Thyroid gland (tissue), 4 donors: ENCODE measurements at regions not wholly inside any gene's neighbourhood (a gene's known extent, or its start where the extent isn't known, plus 50 kb on each side); places are given as distances from the start of the nearest gene placed in this dataset.

Experiments
- POLR2A ChIP-seq, 2 donors: fragments of 450-650 bp; IDR thresholded peaks; one replicate each; pipeline ENCODE4 v1.6.1; 2017; ENCODE audit warnings: antibody characterized with exemption in 2 of 2, mild to moderate bottlenecking in 2 of 2, moderate library complexity in 1 of 2
- TF ChIP-seq, protein P1 (sequence below), 6 experiments: fragments of 200-600 bp in 3 of 6; fragments of 450-650 bp in 3 of 6; sonication (generic) in 3 of 6; IDR thresholded peaks; one replicate each; pipeline ENCODE4 v1.5.1; 2016 to 2019; ENCODE audit warnings: antibody characterized with exemption in 6 of 6, mild to moderate bottlenecking in 2 of 6, inconsistent platforms in 1 of 6, moderate library complexity in 1 of 6

DNA sequence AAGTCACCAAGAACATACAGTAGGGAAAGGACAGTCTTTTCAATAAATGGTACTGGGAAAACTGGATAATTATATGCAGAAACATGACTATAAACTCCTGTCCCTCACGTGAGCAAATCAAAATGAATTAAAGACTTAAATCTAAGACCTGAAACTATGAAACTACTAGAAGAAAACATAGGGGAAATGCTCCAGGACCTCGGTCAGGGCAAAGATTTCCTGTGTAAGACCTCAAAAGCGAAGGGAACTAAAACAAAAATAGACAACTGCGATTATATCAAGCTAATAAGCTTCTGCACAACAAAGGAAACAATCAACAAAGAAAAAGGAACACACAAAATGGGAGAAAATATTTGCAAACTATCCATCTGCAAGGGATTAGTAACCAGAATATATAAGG is 62.7 kb downstream of the CRYGS start:
- TF ChIP-seq, protein P1, sequence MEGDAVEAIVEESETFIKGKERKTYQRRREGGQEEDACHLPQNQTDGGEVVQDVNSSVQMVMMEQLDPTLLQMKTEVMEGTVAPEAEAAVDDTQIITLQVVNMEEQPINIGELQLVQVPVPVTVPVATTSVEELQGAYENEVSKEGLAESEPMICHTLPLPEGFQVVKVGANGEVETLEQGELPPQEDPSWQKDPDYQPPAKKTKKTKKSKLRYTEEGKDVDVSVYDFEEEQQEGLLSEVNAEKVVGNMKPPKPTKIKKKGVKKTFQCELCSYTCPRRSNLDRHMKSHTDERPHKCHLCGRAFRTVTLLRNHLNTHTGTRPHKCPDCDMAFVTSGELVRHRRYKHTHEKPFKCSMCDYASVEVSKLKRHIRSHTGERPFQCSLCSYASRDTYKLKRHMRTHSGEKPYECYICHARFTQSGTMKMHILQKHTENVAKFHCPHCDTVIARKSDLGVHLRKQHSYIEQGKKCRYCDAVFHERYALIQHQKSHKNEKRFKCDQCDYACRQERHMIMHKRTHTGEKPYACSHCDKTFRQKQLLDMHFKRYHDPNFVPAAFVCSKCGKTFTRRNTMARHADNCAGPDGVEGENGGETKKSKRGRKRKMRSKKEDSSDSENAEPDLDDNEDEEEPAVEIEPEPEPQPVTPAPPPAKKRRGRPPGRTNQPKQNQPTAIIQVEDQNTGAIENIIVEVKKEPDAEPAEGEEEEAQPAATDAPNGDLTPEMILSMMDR (IDR thresholded peaks at IDR 0.05): no peak
- TF ChIP-seq POLR2A (IDR thresholded peaks at IDR 0.05): no peak
